ENCODE measurements at regions not wholly inside any gene's neighbourhood (a gene's known extent, or its start where the extent isn't known, plus 50 kb on each side); places are given as distances from the start of the nearest gene placed in this dataset.

GRCh38 chr17:74017466-74017865, 186.0 kb upstream of the RPL38 start:
- 85 to 87% methylated on average over 8 of the region's 8 CpGs for WGBS, 2 donors
- H3K4me1 ChIP-seq = no peaks in the 10 kb centered on the region
- intact Hi-C loops (cut with DNase I) = no loop called here
- TF ChIP-seq POLR2A (IDR thresholded peaks at IDR 0.05) (no peak), EP300 (IDR thresholded peaks at IDR 0.05) (no peak), POLR2AphosphoS5 (IDR thresholded peaks at IDR 0.05) (no peak)
- TF ChIP-seq, protein P1, sequence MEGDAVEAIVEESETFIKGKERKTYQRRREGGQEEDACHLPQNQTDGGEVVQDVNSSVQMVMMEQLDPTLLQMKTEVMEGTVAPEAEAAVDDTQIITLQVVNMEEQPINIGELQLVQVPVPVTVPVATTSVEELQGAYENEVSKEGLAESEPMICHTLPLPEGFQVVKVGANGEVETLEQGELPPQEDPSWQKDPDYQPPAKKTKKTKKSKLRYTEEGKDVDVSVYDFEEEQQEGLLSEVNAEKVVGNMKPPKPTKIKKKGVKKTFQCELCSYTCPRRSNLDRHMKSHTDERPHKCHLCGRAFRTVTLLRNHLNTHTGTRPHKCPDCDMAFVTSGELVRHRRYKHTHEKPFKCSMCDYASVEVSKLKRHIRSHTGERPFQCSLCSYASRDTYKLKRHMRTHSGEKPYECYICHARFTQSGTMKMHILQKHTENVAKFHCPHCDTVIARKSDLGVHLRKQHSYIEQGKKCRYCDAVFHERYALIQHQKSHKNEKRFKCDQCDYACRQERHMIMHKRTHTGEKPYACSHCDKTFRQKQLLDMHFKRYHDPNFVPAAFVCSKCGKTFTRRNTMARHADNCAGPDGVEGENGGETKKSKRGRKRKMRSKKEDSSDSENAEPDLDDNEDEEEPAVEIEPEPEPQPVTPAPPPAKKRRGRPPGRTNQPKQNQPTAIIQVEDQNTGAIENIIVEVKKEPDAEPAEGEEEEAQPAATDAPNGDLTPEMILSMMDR (IDR thresholded peaks at IDR 0.05) = no peak
- no peak for DNase-seq
- no peak overlapping the region for H3K4me3 ChIP-seq
- no peak overlapping the region for H3K27ac ChIP-seq
- H3K36me3 ChIP-seq = no peaks in the 10 kb centered on the region
- peaks cover 0 to 14% (median 0%) of the 10 kb centered on the region in 3 donors for H3K27me3 ChIP-seq
- no peaks in the 10 kb centered on the region for H3K9me3 ChIP-seq

GRCh38 chr17:74018115-74018514, 185.4 kb upstream of the RPL38 start:
- Histone ChIP-seq H3K4me1 (no peaks in the 10 kb centered on the region), H3K4me3 (no peak overlapping the region), H3K27ac (no peak overlapping the region), H3K27me3 (peaks cover 0 to 14% (median 0%) of the 10 kb centered on the region in 3 donors), H3K36me3 (no peaks in the 10 kb centered on the region), H3K9me3 (no peaks in the 10 kb centered on the region)
- intact Hi-C loops (cut with DNase I) = no loop called here
- TF ChIP-seq POLR2AphosphoS5 (IDR thresholded peaks at IDR 0.05) (no peak), POLR2A (IDR thresholded peaks at IDR 0.05) (no peak), EP300 (IDR thresholded peaks at IDR 0.05) (no peak)
- TF ChIP-seq, protein P1 (IDR thresholded peaks at IDR 0.05) = no peak
- WGBS, 2 donors = 69 to 86% methylated on average over 4 of the region's 4 CpGs
- DNase-seq = no peak

DNA sequence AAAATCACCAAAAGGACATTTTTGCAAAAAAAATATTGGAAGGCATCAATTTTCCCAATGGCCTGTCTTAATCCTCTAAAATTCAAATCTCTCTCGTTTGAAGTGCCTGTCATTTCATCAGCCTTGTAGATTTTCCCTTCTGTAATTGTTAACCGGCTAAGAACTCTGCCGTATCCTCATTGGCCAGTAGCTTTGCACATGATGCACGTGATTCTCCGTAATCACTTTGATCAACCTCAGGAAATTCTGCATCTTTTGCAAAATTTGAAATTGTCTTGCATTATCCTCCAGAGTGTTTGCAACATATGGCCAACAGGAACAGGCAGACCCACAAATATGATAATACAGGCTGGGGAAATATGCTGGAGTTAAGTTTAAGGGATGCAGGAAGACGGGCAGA, 184.2 kb upstream of the RPL38 start:
- H3K9me3 ChIP-seq = no peaks in the 10 kb centered on the region
- H3K4me1 ChIP-seq = no peaks in the 10 kb centered on the region
- no peak for TF ChIP-seq POLR2A (IDR thresholded peaks at IDR 0.05)
- TF ChIP-seq, protein P1 (IDR thresholded peaks at IDR 0.05) = no peak
- no peak for DNase-seq
- WGBS, 2 donors = 83 to 87% methylated on average over 6 of the region's 6 CpGs
- no peak overlapping the region for H3K27ac ChIP-seq
- no peaks in the 10 kb centered on the region for H3K36me3 ChIP-seq
- intact Hi-C loops (cut with DNase I) = no loop called here
- H3K27me3 ChIP-seq = peaks cover 0 to 10% (median 0%) of the 10 kb centered on the region in 3 donors
- no peak overlapping the region for H3K4me3 ChIP-seq

DNA sequence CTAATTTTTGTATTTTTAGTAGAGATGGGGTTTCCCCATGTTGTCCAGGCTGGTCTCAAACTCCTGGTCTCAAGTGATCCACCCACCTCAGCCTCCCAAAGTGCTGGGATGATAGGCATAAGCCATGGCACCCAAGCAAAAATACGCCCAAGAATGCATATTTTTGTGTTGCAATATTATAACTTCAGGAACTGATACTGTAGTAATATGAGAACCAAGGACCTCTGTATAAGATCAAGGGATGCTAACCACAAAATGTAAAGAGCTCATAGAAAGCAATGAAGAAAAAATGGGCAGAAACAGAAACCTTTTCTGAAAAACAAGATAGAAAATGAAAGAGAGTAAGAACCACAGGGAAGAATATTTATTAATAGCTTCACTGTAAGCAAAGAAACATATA, 183.6 kb upstream of the RPL38 start:
- WGBS, 2 donors = 85 to 87% methylated on average over 1 of the region's 1 CpG
- no peak overlapping the region for H3K4me3 ChIP-seq
- no peaks in the 10 kb centered on the region for H3K36me3 ChIP-seq
- DNase-seq = no peak
- H3K27ac ChIP-seq = no peak overlapping the region
- intact Hi-C loops (cut with DNase I) = no loop called here
- TF ChIP-seq POLR2A (IDR thresholded peaks at IDR 0.05) = no peak
- TF ChIP-seq POLR2AphosphoS5 (IDR thresholded peaks at IDR 0.05) = no peak
- TF ChIP-seq EP300 (IDR thresholded peaks at IDR 0.05) = no peak
- TF ChIP-seq, protein P1 (IDR thresholded peaks at IDR 0.05) = no peak
- no peaks in the 10 kb centered on the region for H3K9me3 ChIP-seq
- H3K27me3 ChIP-seq = peaks cover 0 to 5% (median 0%) of the 10 kb centered on the region in 3 donors
- H3K4me1 ChIP-seq = no peaks in the 10 kb centered on the region

DNA sequence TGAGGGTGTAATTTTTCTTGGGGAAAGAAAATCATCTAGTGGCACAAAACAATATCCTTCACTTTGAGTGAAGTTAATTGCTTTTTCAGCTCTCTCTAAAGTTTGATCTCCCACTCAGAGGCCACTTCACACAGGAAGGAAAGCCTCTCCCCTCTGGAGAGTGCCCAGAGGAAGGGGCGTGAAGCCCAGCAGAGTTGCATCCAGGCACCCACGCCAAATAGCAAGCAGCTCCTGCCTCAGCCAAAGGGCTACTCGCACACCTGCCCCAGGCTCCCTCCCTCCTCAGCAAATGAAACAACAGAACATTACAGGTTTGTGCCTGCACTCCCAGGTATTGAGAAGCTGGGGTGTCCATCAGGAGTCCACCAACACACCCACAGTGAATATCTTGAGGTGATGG, 183.0 kb upstream of the RPL38 start:
- 56 to 60% methylated on average over 3 of the region's 3 CpGs for whole genome bisulfite sequencing, 2 donors

More for the DNA sequence above, 183.0 kb upstream of the RPL38 start:
- Histone ChIP-seq H3K27ac (no peak overlapping the region), H3K4me3 (no peak overlapping the region), H3K36me3 (no peaks in the 10 kb centered on the region), H3K9me3 (no peaks in the 10 kb centered on the region), H3K4me1 (no peaks in the 10 kb centered on the region), H3K27me3 (peaks cover 0 to 3% (median 0%) of the 10 kb centered on the region in 3 donors)
- no peak for DNase-seq
- TF ChIP-seq POLR2A (IDR thresholded peaks at IDR 0.05) = no peak
- TF ChIP-seq, protein P1 (IDR thresholded peaks at IDR 0.05) = no peak
- TF ChIP-seq POLR2AphosphoS5 (IDR thresholded peaks at IDR 0.05) = no peak
- TF ChIP-seq EP300 (IDR thresholded peaks at IDR 0.05) = no peak
- intact Hi-C loops (cut with DNase I) = no loop called here
